Activated CD4-positive, alpha-beta T cell treated with anti-CD3 and anti-CD28 coated beads, Interleukin-2, amount 50 U/mL, for 48 hours (primary cell): ENCODE measurements at regions not wholly inside any gene's neighbourhood (a gene's known extent, or its start where the extent isn't known, plus 50 kb on each side); places are given as distances from the start of the nearest gene placed in this dataset.

Experiments used
- DNase-seq, 2 experiments: peaks; one replicate each; pipeline ENCODE4 v3.0.0-alpha.2; 2020

DNA sequence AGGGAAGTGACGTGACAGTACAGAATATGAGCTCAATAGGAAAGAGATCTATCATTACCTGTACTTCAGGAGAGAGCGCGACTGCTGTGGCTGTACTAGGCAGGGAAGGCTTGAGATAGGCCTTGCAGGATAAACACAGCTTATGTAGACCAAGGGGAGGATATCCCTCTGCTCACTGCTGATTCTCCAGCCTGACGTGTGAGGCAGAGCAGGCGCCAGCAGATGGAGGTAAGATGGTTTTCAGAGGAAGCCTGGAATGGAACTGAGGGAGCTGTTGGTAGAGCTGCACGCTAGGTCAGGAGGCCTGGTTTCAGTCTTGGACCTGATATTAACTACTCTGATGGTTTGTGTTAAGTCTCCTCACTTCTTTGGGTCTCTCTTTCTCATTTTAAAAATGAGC lies 291.4 kb downstream of the YTHDC2 start:
- no peak for DNase-seq

DNA sequence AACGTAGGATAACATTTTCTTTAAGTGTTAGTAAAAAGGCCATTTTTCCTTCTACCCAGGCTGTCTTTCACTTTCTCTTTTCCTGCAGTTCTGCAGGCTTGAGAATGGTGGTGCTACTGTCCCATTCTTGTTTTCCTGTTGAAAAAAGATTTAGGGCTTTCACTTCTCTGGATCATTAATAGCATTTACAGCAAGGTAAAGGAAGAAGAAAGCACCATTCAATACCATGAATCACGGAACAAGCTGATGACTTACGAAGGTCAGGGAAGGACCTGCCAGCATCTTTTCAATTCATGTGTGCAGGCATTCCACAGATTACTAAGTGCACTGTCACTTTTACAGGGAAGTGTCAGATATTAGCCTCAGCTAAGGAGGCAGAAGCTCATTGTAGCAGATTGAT lies 292.8 kb downstream of the YTHDC2 start:
- DNase-seq, result no peak

DNA sequence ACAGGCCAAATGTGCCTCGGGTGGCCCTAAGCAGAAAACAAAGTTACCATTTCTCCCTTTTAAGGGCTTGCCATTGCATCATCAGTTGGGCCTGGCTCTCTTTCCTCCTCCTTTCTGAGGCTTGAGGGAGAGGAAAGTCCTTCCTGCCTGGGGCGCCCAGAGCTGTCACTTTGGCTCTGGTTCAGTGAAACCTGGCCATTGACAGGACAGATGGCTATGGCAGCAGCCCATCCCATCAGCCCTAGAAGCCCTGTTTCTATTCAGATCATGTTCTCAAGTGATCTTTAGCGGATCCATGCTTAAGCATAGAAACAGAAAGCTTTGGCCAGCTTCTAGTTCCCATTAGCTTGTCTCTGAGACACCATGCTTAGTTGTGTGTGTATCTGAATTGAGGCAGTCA lies 293.4 kb downstream of the YTHDC2 start:
- no peak for DNase-seq

DNA sequence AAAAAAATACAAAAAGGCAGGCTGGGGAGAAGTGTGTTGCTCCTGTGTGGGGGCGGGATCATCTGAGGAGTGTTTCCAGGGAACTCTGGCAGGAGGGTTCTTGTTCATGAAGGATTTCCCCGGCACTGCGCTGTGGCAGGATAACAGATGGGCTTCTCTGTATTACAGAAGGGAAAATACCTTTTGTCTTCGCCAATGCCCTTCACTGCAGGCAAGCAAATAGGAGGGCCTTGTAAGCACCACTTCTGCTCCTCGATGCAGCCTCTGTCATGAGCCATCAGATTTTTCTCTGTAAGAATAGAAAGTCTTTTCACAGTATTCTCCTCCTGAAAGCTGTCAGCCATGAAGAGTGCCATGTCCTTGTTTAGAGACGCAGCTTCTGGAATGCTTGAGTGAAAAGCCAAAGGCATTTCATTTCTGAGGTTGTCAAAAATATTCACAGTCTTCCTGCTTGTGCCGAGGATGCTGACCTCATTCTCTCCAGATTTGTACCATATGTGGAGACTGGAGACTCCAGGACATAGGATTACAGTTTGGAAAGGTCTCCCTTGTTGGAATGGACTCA lies 294.0 kb downstream of the YTHDC2 start:
- no peak for DNase-seq

- no peak for DNase-seq
Observed at GRCh38 chr5:113808956-113809355, 295.5 kb downstream of the YTHDC2 start.

DNA sequence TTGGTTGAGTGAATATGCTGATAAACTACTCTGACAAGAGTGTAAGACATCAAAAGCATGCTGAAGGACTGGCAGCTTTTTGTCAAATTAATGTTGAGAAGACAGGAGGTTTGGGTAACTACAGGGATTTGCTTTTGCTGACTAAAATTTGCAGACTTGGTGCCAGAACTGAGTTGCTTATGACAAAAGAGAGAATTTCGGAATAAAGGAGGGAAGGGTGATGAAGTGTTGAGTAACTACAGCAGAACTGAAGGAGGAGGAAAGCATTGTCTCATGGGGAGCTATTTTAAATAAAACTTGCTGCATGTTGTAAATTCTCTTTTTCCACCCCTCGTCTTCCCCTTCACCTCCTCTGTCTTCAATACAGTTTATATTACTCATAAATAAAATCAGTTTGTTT lies 296.1 kb downstream of the YTHDC2 start:
- no peak for DNase-seq

- no peak for DNase-seq
Observed at GRCh38 chr5:113813466-113813865, 300.0 kb downstream of the YTHDC2 start.

GRCh38 chr5:113817683-113818082 lies 304.2 kb downstream of the YTHDC2 start:
- no peak for DNase-seq

- no peak for DNase-seq
Observed at GRCh38 chr5:113823696-113824095, 310.2 kb downstream of the YTHDC2 start.

DNA sequence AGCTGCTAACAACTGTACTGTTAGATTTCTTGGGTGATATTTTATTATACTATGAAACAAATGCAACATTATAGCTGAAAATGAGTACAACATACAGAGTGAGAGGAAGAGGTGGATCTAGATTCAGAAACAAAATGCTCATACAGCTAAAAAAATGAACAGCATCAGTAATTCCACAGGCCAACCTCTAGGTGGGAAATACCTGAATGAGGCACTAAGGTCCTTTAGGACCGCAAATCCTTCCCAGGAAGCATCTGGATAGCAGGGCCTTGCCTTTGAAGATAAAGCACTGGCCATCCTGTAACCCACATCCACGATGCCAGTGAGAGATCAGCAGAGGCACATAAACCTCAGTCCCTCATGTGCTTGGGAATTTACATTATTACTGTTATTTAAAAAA lies 310.8 kb downstream of the YTHDC2 start:
- DNase-seq, result no peak

DNA sequence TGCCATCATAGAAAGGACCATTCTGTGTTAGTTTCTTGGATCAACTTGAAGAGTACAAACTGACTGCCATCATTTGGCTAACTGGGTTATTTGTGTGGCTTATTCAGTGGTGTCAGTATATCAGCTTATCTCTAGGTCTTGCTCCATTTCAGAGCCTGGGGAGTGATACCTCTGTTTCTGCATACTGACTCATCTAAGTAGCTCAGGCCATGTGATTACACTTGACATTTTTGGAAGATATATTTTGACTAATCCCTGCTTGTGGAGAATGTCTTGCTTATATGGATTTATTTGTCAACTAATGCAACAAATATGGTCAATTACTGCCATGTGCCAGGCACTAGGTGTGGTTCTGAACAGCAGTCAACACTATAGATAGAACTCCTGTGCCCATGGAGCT lies 311.7 kb downstream of the YTHDC2 start:
- DNase-seq, result no peak

DNA sequence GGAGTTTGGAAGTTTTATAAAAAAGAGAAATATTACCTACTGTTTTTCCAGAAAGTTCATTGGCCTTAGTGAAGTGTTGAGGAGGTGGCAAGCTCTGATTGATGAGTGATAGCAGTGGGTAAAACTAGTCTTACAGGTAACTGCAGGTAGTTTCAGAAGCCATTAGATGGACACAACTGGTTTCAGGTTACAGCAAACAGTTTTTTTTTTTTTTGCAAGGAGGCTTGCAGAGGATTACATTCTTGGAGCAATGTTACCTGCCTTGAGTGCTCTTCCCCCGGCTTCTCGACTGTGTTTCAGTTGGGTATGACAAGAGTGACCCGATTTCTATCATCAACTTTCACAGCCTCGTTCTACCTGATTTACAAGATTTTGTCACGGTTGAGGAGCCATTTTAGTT lies 333.4 kb downstream of the YTHDC2 start:
- no peak for DNase-seq

GRCh38 chr5:113864437-113864836 lies 350.9 kb downstream of the YTHDC2 start:
- DNase-seq, result no peak

GRCh38 chr5:113866763-113867162 lies 353.3 kb downstream of the YTHDC2 start:
- DNase-seq, result no peak

GRCh38 chr5:113869611-113870010 lies 356.1 kb downstream of the YTHDC2 start:
- no peak for DNase-seq

DNA sequence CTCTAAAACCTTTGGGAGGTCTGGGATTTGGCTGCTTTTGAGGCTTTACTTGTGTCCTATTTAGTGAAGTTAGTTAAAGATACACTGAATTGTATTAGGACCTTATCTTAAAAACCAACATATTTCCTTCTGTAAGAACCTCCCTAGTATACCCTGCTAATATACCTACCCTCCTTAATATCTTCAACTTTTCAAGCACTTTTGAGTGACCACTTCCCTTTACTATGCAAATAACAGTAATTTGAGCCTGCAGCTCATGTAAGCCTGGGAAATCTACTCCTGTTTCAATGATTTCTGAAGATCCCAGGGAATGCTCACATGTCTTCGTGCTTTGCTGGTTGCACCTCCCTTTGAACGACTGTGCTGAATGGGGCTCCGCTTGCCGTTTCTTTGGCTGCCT lies 358.5 kb downstream of the YTHDC2 start:
- no peak for DNase-seq

DNA sequence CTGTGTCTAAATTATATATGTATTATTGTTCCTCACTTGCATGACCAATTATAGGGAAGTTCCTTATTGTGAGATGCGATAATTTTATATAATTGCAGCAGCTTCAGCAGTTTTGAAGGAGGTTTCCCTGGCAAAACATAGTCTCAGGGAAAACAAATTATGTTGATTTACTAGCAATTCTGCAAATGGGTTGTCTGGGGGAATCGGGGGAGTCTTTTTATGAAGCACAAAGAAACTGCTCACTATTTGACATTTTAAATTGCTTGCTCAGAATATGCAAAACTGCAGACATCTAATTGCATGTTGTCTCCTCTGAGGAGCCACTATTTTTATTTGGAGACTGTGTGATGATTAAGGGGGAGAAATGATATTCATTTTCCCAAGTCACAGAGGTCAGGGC lies 361.6 kb downstream of the YTHDC2 start:
- DNase-seq, result no peak

DNA sequence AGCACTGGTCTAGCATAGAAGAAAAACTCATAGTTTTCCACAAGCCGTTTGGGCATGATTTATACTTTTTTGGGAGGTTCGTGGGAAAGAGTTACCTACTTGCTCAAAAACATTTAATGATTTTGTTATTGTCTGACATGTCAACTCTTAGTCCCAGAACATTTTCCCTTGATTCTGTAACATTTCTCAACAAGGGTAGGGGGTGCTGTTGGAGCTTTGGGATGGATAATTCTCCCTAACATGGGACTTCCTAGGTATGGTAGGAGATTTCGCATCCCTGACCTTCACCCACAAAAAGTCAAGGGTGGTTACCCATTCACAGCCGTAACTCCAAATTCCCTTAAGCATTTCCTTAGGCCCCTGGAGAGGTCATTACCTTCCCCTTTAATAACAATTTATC lies 378.0 kb downstream of the YTHDC2 start:
- DNase-seq, result no peak

DNA sequence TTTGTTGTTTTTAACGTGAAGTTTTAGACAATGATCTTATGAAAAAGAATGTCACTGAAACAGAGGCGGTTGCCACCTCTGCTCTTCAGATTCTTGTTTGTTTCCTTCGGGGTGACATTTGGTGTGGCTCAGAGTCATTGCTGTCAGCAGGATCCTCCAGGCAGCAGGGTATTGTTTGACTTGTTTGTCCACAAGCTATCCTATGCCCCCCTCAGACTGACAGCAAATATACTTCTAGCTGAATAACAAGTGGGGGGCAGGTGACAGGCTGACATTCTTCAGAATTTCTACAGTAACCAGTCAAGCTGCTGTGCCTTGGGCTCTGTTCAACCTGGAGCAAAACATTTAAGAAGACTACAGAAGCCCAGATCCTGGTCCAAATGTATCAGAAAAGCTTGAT lies 383.3 kb downstream of the YTHDC2 start:
- DNase-seq, result no peak

GRCh38 chr5:113897748-113898147 lies 384.3 kb downstream of the YTHDC2 start:
- no peak for DNase-seq

- DNase-seq, result no peak
Observed at GRCh38 chr5:113900141-113900540, 386.6 kb downstream of the YTHDC2 start.

DNA sequence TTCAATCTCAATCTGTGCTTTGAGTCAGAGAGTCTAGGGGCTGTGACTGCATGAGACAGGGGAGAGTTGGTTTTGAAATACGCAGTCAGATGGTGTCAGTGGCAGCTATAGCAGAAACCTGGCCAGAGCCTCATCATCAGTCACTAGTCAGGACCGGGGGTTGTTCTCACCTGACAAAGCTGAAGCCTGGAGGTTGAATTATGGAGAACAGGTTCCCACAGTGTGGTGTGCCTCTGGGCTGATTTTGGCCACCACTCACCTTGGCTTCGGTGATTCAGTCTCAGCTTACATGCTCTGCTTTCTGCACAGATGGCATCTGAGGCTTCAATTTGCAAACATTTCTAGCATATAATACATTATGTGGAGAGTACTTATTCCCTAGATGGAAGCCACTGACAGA lies 387.3 kb downstream of the YTHDC2 start:
- DNase-seq, result no peak

DNA sequence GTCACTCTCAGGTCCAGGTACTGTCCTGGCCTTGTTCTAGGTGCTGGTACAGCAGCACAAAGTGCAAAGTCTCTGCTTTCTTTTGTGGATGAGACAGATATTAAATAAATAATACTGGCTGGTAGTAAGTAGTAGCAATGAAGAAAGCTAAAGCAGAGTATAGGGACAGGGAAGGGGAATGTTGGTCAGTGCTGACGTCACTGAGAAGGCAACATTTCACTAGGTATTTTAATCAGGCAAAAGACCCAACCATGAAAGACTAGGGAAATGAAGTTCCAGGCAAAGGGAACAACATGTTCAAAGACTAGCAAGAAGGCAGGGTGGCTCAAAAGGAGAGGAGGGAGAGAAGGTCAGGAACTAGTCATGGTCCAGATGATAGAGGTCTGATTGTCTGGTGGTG lies 388.2 kb downstream of the YTHDC2 start:
- DNase-seq, result no peak

GRCh38 chr5:113902917-113903660 lies 389.6 kb downstream of the YTHDC2 start:
- DNase-seq, result no peak

DNA sequence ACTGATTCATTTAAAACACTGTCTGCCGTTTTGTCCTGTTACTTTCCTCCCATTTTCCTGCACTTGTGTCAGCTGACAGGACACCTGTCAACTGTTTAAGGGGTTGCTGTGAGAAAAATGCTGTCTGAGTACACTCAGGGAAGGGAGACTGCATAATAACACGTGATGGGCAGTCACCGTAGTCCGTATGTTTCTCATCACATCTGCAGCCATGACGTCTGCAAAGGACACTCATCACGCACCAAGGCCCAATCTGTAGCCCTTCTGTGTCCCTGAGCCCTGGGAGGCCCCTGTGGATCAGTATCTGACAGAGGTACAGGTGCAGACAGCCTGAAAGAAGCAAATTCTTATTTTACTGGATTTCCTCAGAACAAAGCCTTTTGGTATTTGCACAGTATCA lies 396.3 kb downstream of the YTHDC2 start:
- no peak for DNase-seq
